H1 (cell line): ENCODE measurements at regions not wholly inside any gene's neighbourhood (a gene's known extent, or its start where the extent isn't known, plus 50 kb on each side); places are given as distances from the start of the nearest gene placed in this dataset.

Source experiments
- POU5F1 ChIP-seq: IDR thresholded peaks from 2 replicates; pipeline ENCODE4 v1.6.1; 2011; ENCODE audit warnings: low read depth, mild to moderate bottlenecking, low read length, moderate library complexity
- RAD21 ChIP-seq, 2 experiments: IDR thresholded peaks in 1 of 2; conservative IDR thresholded peaks in 1 of 2; 2 replicates each; pipeline ENCODE4 v1.6.1; 2011; ENCODE audit warnings: low read depth in 2 of 2, low read length in 2 of 2, improper control_type of control experiment in 1 of 2, inconsistent platforms in 1 of 2, mild to moderate bottlenecking in 1 of 2, moderate library complexity in 1 of 2
- TF ChIP-seq, protein P1 (sequence below): IDR thresholded peaks from 2 replicates; pipeline ENCODE4 v1.6.1; 2012; ENCODE audit warnings: low read length, inconsistent platforms

DNA sequence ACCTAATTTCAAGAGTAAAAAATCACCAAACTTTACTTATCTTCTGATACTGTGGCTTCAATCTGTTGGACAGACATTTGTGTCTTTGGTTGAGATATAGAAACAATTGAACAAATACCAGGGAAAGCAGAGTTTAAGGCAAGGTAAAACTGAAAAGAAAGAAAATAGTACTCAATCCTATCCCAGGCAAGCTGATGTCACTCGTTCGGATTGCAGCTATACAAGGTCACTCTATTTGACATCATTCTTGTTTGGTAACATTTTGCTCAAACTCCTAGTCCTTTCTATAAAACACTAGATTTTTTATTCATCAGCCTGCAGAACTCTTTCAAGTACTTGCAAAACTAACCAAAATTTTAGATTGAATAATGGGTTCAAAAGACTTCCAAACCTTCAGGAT lies 91.9 kb upstream of the ANKRD55 start (continued):
- TF ChIP-seq POU5F1 (no peak), RAD21 (IDR thresholded peaks at IDR 0.05 in 1 of 2, conservative IDR thresholded peaks at IDR 0.05 in 1 of 2; ENCODE audit: low read depth in 2 of 2, low read length in 2 of 2) (no peak)
- TF ChIP-seq, protein P1, sequence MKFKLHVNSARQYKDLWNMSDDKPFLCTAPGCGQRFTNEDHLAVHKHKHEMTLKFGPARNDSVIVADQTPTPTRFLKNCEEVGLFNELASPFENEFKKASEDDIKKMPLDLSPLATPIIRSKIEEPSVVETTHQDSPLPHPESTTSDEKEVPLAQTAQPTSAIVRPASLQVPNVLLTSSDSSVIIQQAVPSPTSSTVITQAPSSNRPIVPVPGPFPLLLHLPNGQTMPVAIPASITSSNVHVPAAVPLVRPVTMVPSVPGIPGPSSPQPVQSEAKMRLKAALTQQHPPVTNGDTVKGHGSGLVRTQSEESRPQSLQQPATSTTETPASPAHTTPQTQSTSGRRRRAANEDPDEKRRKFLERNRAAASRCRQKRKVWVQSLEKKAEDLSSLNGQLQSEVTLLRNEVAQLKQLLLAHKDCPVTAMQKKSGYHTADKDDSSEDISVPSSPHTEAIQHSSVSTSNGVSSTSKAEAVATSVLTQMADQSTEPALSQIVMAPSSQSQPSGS: no peak
